ENCODE measurements at regions not wholly inside any gene's neighbourhood (a gene's known extent, or its start where the extent isn't known, plus 50 kb on each side); places are given as distances from the start of the nearest gene placed in this dataset.

DNA sequence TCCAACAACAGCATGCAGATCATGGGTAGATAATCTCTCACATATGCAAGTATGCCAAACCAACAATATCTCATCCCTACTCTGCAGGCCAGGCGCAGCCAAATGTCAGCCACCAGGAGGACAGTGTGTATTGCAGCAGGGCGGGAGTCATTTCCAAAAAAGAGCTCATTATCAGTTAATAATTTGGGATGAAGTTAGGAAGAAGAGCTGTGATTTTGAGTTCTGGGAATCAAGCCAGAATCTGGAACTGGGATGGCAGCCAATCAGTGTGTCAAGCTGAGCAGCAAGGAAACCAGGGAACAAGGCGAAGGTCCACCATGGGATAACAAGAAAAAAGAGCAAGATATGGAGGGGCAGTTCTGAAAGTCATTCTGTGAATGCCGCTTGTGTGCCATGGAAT is 88.2 kb upstream of the CAMK2D start:
- no peak for TF ChIP-seq CTCF (IDR thresholded peaks at IDR 0.05)
- no peak for DNase-seq
- Mint-ChIP-seq H3K9me3 (no peaks in the 10 kb centered on the region), H3K27ac (no peak overlapping the region), H3K36me3 (ENCODE audit: low read depth) (no peaks in the 10 kb centered on the region), H3K4me1 (ENCODE audit: low read depth) (peaks cover 3% of the 10 kb centered on the region), H3K27me3 (no peaks in the 10 kb centered on the region), H3K4me3 (no peak overlapping the region)
- CTCF ChIA-PET: interaction anchor here (1.0 kb wide), 1 partner anchor 17 kb away, joined by 3 read pairs; no protein-coding TSS in a partner anchor
- POLR2A ChIA-PET: interaction anchor here (0.6 kb wide), 1 partner anchor 413 kb away, joined by 3 read pairs; no protein-coding TSS in a partner anchor
- no peak for ATAC-seq
- intact Hi-C loops (cut with micrococcal nuclease): no loop called here

GRCh38 chr4:113847710-113848109 is 86.2 kb upstream of the CAMK2D start:
- CTCF ChIA-PET: interaction anchor here (1.0 kb wide), 1 partner anchor 11 kb away, joined by 3 read pairs; no protein-coding TSS in a partner anchor
- H3K27ac Mint-ChIP-seq: no peak overlapping the region
- H3K4me1 Mint-ChIP-seq (ENCODE audit: low read depth): peaks cover 3% of the 10 kb centered on the region
- H3K9me3 Mint-ChIP-seq: no peaks in the 10 kb centered on the region
- no peak overlapping the region for H3K4me3 Mint-ChIP-seq
- no peaks in the 10 kb centered on the region for H3K27me3 Mint-ChIP-seq
- DNase-seq (no peak), ATAC-seq (no peak)
- intact Hi-C loops (cut with micrococcal nuclease): no loop called here
- POLR2A ChIA-PET: interaction anchor here (1.1 kb wide), 1 partner anchor 14 kb away, joined by 3 read pairs; no protein-coding TSS in a partner anchor
- H3K36me3 Mint-ChIP-seq (ENCODE audit: low read depth): no peaks in the 10 kb centered on the region
- no peak for TF ChIP-seq CTCF (IDR thresholded peaks at IDR 0.05)

DNA sequence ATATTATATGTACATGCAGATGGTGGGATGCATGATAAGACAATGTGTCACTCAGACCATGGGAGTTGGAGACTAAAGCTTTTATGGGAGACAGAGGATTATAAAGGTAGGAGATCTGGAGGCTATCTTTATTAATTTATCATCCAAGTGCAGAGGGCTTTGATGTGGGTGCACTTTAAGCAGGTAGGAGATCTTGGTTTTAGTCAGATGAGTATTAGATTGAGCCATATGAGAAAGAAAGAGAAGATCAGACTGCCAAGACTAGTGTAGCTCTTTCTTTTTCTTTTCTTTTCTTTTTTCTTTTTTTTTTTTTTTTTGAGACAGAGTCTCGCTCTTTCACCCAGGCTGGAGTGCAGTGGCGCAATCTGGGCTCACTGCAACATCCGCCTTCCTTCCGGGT is 84.9 kb upstream of the CAMK2D start:
- H3K27ac Mint-ChIP-seq: no peak overlapping the region
- POLR2A ChIA-PET: no interaction called here

GRCh38 chr4:113845138-113845537 is 83.6 kb upstream of the CAMK2D start:
- H3K27me3 Mint-ChIP-seq: no peaks in the 10 kb centered on the region
- H3K4me1 Mint-ChIP-seq (ENCODE audit: low read depth): peaks cover 3% of the 10 kb centered on the region
- H3K27ac Mint-ChIP-seq: no peak overlapping the region
- ATAC-seq (no peak), DNase-seq (no peak)
- no peaks in the 10 kb centered on the region for H3K9me3 Mint-ChIP-seq
- no peak overlapping the region for H3K4me3 Mint-ChIP-seq
- no peaks in the 10 kb centered on the region for H3K36me3 Mint-ChIP-seq (ENCODE audit: low read depth)
- POLR2A ChIA-PET: no interaction called here
- TF ChIP-seq CTCF (IDR thresholded peaks at IDR 0.05): no peak
- intact Hi-C loops (cut with micrococcal nuclease): no loop called here
- CTCF ChIA-PET: no interaction called here

More for the DNA sequence above, 84.9 kb upstream of the CAMK2D start:
- CTCF ChIA-PET: interaction anchor here (0.8 kb wide), 1 partner anchor 215 kb away, joined by 3 read pairs; no protein-coding TSS in a partner anchor
- no peak for ATAC-seq
- TF ChIP-seq CTCF (IDR thresholded peaks at IDR 0.05): no peak
- no peak overlapping the region for H3K4me3 Mint-ChIP-seq
- no peaks in the 10 kb centered on the region for H3K27me3 Mint-ChIP-seq
- intact Hi-C loops (cut with micrococcal nuclease): no loop called here
- H3K9me3 Mint-ChIP-seq: no peaks in the 10 kb centered on the region
- DNase-seq: no peak
- no peaks in the 10 kb centered on the region for H3K36me3 Mint-ChIP-seq (ENCODE audit: low read depth)
- H3K4me1 Mint-ChIP-seq (ENCODE audit: low read depth): peaks cover 3% of the 10 kb centered on the region

GRCh38 chr4:113844369-113844768 is 82.8 kb upstream of the CAMK2D start:
- H3K27me3 Mint-ChIP-seq: peaks cover 1% of the 10 kb centered on the region
- CTCF ChIA-PET: no interaction called here
- H3K27ac Mint-ChIP-seq: no peak overlapping the region
- no peaks in the 10 kb centered on the region for H3K9me3 Mint-ChIP-seq
- no peaks in the 10 kb centered on the region for H3K36me3 Mint-ChIP-seq (ENCODE audit: low read depth)
- DNase-seq: no peak
- intact Hi-C loops (cut with micrococcal nuclease): no loop called here
- TF ChIP-seq CTCF (IDR thresholded peaks at IDR 0.05): no peak
- POLR2A ChIA-PET: no interaction called here
- peaks cover 3% of the 10 kb centered on the region for H3K4me1 Mint-ChIP-seq (ENCODE audit: low read depth)
- no peak for ATAC-seq
- H3K4me3 Mint-ChIP-seq: no peak overlapping the region

Measured in activated CD8-positive, alpha-beta T cell treated with anti-CD3 and anti-CD28 coated beads for 36 hours (primary cell).